ENCODE measurements at regions not wholly inside any gene's neighbourhood (a gene's known extent, or its start where the extent isn't known, plus 50 kb on each side); places are given as distances from the start of the nearest gene placed in this dataset.

DNA sequence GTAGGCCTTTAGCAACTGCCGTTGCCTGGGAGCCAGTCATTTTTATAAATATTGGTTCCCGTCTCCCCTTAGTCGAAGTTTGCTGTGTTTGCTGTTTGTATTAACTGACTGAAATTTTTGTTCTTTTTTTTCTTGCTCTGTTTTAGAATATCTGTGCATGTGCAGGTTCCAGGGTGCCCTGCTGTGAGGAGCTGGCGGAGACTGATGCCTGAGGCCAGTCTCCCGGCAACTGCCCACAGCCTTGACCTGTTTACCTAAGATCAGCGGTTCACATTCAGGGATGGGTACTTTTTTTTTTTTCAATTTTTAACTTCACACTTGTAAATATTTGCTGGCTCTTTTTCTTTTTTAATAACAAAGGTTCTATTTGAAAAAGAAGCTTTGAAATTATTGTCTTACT is 262.6 kb upstream of the ADAMTS16 start:
- no peak for TF ChIP-seq CTCF (IDR thresholded peaks at IDR 0.05)
- TF ChIP-seq POLR2A (IDR thresholded peaks at IDR 0.05): no peak
- intact Hi-C loops (cut with DNase I): no loop called here
- 54 to 73% methylated on average over 6 of the region's 6 CpGs for WGBS, 2 donors
- H3K9me3 ChIP-seq: no peaks in the 10 kb centered on the region
- no peaks in the 10 kb centered on the region for H3K4me1 ChIP-seq
- no peak for DNase-seq
- no peak overlapping the region for H3K27ac ChIP-seq
- H3K36me3 ChIP-seq: no peaks in the 10 kb centered on the region
- H3K4me3 ChIP-seq: no peak overlapping the region
- peaks cover 0 to 8% (median 0%) of the 10 kb centered on the region in 4 donors for H3K27me3 ChIP-seq

DNA sequence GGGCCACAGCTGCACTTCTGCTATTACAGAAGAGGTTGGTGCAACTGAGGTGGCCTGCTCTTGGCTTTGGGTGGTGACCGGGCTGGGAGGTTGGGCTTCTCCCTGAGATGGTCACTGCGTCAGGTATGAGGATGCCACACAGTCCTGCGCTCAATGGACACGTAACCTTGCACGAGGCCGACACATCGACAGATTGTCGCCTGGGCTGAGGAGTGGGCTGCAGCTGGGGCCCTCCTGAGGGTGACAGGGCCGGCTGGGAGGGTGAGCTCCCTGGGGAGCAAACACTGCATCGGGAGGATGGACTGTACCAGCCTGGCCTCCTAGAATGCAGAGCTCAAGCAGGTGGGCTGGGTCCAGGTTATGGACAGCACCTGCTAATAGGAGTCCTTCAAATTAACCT is 261.1 kb upstream of the ADAMTS16 start:
- Histone ChIP-seq H3K9me3 (no peaks in the 10 kb centered on the region), H3K36me3 (no peaks in the 10 kb centered on the region), H3K4me3 (no peak overlapping the region), H3K27ac (no peak overlapping the region), H3K4me1 (no peaks in the 10 kb centered on the region), H3K27me3 (peaks cover 0 to 3% (median 0%) of the 10 kb centered on the region in 4 donors)
- DNase-seq: no peak
- intact Hi-C loops (cut with DNase I): no loop called here
- 82% methylated on average over 5 of the region's 10 CpGs; no CpG with 5 or more reads in 1 of the 2 donors for WGBS, 2 donors
- TF ChIP-seq POLR2A (IDR thresholded peaks at IDR 0.05) (no peak), CTCF (IDR thresholded peaks at IDR 0.05) (no peak)

DNA sequence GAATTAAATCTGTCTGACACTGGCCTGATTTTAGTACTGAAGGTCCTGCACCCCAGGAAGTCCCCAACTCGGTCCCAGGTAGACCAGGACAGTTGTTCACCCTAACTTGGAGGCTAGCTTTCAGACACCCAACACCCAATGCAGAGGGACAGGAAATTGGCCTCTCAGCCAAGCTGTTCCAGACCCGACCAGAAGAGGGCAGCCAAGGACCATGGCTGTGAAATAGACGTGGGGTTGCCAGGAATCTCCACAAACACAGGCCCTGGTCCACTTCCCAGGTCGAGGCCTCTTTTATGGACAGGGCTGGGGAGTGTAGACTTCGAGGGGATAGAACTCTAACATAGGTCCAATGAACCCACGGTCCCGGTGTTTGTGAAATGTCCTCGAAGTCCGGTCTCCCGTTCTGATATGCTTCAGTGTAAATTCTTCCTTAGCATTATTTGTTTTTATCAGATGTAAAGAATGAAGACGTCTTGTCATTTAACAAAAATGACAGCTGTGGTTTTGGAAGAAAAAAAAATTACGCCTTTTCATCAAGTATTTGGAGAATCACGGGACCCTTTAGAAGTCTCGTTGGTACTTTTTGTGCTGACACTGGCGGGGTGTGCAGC is 260.3 kb upstream of the ADAMTS16 start:
- WGBS, 2 donors: 46 to 67% methylated on average over 11 to 13 of the region's 15 CpGs

DNA sequence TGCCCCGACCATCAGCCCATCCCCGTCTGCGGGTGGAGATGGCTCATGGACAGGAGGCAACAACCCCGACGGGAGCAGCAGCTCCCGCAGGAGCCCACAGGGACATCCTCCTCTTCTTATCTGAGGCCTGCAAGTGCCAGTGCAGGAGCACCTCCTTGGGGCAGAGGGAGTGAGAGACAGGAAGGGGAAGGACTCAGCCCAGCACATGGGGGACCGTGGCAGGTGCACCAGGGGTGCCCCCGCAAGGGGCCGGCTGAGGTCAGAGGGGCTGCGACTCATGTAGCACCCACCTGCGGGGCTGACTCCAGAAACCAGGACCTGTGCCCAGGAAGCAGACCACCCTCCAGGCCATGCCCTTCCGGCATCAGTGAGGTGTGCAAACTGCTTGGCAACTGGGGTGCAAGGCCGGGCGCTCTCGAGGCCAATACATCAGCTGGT is 259.8 kb upstream of the ADAMTS16 start:
- no peak overlapping the region for H3K27ac ChIP-seq
- H3K9me3 ChIP-seq: no peaks in the 10 kb centered on the region
- no peak for TF ChIP-seq CTCF (IDR thresholded peaks at IDR 0.05)
- H3K36me3 ChIP-seq: no peaks in the 10 kb centered on the region
- WGBS, 2 donors: 71 to 87% methylated on average over 9 of the region's 15 CpGs
- peaks cover 0 to 3% (median 0%) of the 10 kb centered on the region in 4 donors for H3K27me3 ChIP-seq
- no peak for DNase-seq
- H3K4me3 ChIP-seq: no peak overlapping the region
- H3K4me1 ChIP-seq: no peaks in the 10 kb centered on the region
- intact Hi-C loops (cut with DNase I): no loop called here

More for the DNA sequence above, 260.3 kb upstream of the ADAMTS16 start:
- Histone ChIP-seq H3K4me1 (no peaks in the 10 kb centered on the region), H3K27me3 (peaks cover 0 to 3% (median 0%) of the 10 kb centered on the region in 4 donors), H3K4me3 (no peak overlapping the region), H3K27ac (no peak overlapping the region), H3K36me3 (no peaks in the 10 kb centered on the region), H3K9me3 (no peaks in the 10 kb centered on the region)
- no peak for DNase-seq
- TF ChIP-seq POLR2A (IDR thresholded peaks at IDR 0.05): no peak
- peak; percentile 50 to 89 (median 80) for TF ChIP-seq CTCF (IDR thresholded peaks at IDR 0.05)
- intact Hi-C loops (cut with DNase I): no loop called here

DNA sequence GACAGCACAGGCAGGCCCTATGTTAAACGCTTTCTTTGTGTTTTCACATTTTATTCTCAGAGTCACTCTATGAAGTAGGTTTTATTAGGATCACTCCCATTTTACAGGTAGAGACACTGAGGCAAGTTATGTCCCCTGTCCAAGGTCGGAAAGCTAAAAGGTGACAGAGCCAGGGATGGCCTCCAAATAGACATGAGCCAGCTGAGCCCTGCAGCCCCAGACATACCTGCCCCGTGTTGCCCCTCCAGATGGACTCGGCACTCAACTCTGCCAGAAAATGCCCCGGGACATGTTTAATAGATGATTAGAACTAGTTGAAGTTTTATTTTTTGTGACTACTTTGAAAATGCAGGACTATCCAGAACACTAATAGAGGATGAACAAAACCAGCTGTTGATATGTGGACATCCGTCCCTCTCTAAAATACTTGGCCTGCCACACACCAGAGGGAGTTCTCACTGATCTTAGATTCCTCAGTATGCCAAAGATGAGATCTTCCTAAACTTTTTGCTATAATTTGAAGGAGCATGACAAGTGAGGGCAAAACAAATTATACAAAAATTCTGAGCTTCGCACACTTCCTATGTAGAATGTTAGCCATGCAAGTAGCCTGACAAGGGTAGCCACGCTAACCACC is 258.6 kb upstream of the ADAMTS16 start:
- no peak for DNase-seq
- no peaks in the 10 kb centered on the region for H3K4me1 ChIP-seq
- no peaks in the 10 kb centered on the region for H3K9me3 ChIP-seq
- H3K4me3 ChIP-seq: no peak overlapping the region
- TF ChIP-seq CTCF (IDR thresholded peaks at IDR 0.05): no peak
- TF ChIP-seq POLR2A (IDR thresholded peaks at IDR 0.05): no peak
- no peaks in the 10 kb centered on the region for H3K36me3 ChIP-seq
- peaks cover 0 to 3% (median 0%) of the 10 kb centered on the region in 4 donors for H3K27me3 ChIP-seq
- H3K27ac ChIP-seq: no peak overlapping the region
- WGBS, 2 donors: 75 to 81% methylated on average over 7 to 8 of the region's 8 CpGs
- intact Hi-C loops (cut with DNase I): no loop called here

Measured in esophagus squamous epithelium (tissue), 5 donors.